CD4-positive, alpha-beta memory T cell (primary cell): ENCODE measurements at regions not wholly inside any gene's neighbourhood (a gene's known extent, or its start where the extent isn't known, plus 50 kb on each side); places are given as distances from the start of the nearest gene placed in this dataset.

Source experiments
- CTCF ChIA-PET: fragments of 350-600 bp; sonication (Branson Sonifier 250); formaldehyde crosslinking; loops from one replicate; lab custom pipeline; 2021; ENCODE audit warnings: inconsistent platforms; ENCODE audit not compliant: partially characterized antibody; lab: Charles Lee
- POLR2A ChIA-PET: fragments of 350-600 bp; sonication (Branson Sonifier 250); formaldehyde crosslinking; loops from one replicate; lab custom pipeline; 2021; ENCODE audit not compliant: partially characterized antibody; lab: Charles Lee
- DNase-seq, 5 donors: peaks; one replicate each; pipeline versions ENCODE4 v3.0.0 to v3.0.0-alpha.2; 2020 to 2022; ENCODE audit warnings: mixed read lengths in 1 of 5
- H3K27ac ChIP-seq: one replicate; pipeline ENCODE4 v1.7.0; 2013; ENCODE audit warnings: low read depth, low read length
- H3K27me3 ChIP-seq: 2 replicates; pipeline ENCODE4 v1.7.0; 2013; ENCODE audit warnings: mild to moderate bottlenecking, low read length, moderate library complexity; ENCODE audit not compliant: insufficient read depth
- H3K36me3 ChIP-seq: 2 replicates; pipeline ENCODE4 v1.7.0; 2013; ENCODE audit warnings: mild to moderate bottlenecking, low read length, moderate library complexity; ENCODE audit not compliant: insufficient read depth
- H3K4me1 ChIP-seq: 2 replicates; pipeline ENCODE4 v1.7.0; 2013; ENCODE audit warnings: mild to moderate bottlenecking, low read length, moderate library complexity; ENCODE audit not compliant: insufficient read depth
- H3K4me3 ChIP-seq, 2 donors: one replicate each; pipeline ENCODE4 v1.7.0; 2013; ENCODE audit warnings: low read length in 2 of 2, mild to moderate bottlenecking in 1 of 2
- H3K9me3 ChIP-seq, 2 donors: one replicate each; pipeline ENCODE4 v1.7.0; 2013; ENCODE audit warnings: low read length in 2 of 2, control low read depth in 1 of 2; ENCODE audit not compliant: control insufficient read depth in 1 of 2
- H3K27ac Mint-ChIP-seq, 7 donors: one replicate each; pipeline ENCODE4 v1.8.0; 2020 to 2021; ENCODE audit warnings: mixed read lengths in 7 of 7, mild to moderate bottlenecking in 6 of 7, inconsistent platforms in 3 of 7, moderate library complexity in 3 of 7
- H3K27me3 Mint-ChIP-seq, 2 donors: one replicate each; pipeline ENCODE4 v1.8.0; 2020 to 2021; ENCODE audit warnings: mixed read lengths in 2 of 2
- H3K36me3 Mint-ChIP-seq, 2 donors: one replicate each; pipeline ENCODE4 v1.8.0; 2020 to 2021; ENCODE audit warnings: mixed read lengths in 2 of 2, inconsistent platforms in 1 of 2, mild to moderate bottlenecking in 1 of 2
- H3K4me1 Mint-ChIP-seq, 4 donors: one replicate each; pipeline ENCODE4 v1.8.0; 2020 to 2021; ENCODE audit warnings: mixed read lengths in 4 of 4, mild to moderate bottlenecking in 1 of 4
- H3K4me3 Mint-ChIP-seq, 8 donors: one replicate each; pipeline ENCODE4 v1.8.0; 2020 to 2021; ENCODE audit warnings: mixed read lengths in 8 of 8, mild to moderate bottlenecking in 7 of 8, moderate library complexity in 6 of 8, inconsistent platforms in 3 of 8
- H3K9me3 Mint-ChIP-seq, 8 donors: one replicate each; pipeline ENCODE4 v1.8.0; 2020 to 2021; ENCODE audit warnings: mixed read lengths in 8 of 8, mild to moderate bottlenecking in 5 of 8, inconsistent platforms in 3 of 8, moderate library complexity in 1 of 8
- intact Hi-C: fragments of 100-400 bp; cut with micrococcal nuclease; formaldehyde crosslinking; loops from one replicate; pipeline ENCODE4 v1.15.1; 2023

DNA sequence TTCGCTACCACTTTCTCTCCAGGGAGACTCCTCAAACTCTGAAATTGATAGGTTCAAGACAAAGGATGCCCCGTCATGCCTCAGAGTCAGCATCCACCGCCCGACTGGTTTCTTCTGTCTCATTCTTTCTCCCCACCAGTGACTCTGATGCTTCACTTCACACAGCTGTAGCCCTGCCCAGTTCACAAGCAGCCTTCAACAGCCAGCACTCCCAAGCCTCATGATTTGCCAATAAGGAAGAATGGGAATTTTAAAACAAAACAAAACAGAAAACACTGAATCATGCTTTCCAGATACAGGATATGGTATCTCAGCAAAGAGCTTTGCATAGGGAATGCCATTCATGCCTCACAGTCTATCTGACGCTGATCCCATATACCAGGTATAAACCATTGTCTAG, 371.2 kb upstream of the RORB start:
- Mint-ChIP-seq H3K9me3 (peaks cover 0 to 15% (median 3%) of the 10 kb centered on the region in 8 donors), H3K27ac (no peak overlapping the region), H3K36me3 (no peaks in the 10 kb centered on the region), H3K4me1 (peaks cover 0 to 1% (median 0%) of the 10 kb centered on the region in 4 donors), H3K27me3 (peaks cover 0 to 1% of the 10 kb centered on the region in 2 donors), H3K4me3 (no peak overlapping the region)
- intact Hi-C loops, result no loop called here
- Histone ChIP-seq H3K27ac (no peak overlapping the region), H3K27me3 (no peaks in the 10 kb centered on the region), H3K9me3 (no peaks in the 10 kb centered on the region), H3K4me3 (no peak overlapping the region), H3K4me1 (no peaks in the 10 kb centered on the region), H3K36me3 (no peaks in the 10 kb centered on the region)
- POLR2A ChIA-PET, result no interaction called here
- no peak for DNase-seq
- CTCF ChIA-PET, result no interaction called here

DNA sequence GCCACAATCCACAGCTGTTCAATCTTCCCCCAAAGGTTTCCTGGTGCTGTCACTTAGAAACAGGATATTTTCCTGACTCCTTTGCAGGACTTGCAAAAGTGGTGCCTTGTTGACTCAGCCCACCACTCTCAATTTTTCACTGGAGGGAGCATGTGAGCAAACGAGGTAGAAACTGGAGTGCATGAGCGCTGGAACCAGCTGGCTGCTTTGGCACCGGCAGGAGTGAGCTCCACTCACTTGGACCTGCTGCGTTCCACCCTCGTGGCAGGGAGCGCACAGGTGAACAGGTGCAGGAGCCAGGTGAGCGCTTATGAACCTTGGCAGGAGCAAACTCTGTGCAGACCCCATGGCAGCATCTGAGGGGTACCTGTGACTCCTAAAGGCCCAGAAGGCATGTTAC, 364.1 kb upstream of the RORB start:
- Mint-ChIP-seq H3K27ac (no peak overlapping the region), H3K36me3 (no peaks in the 10 kb centered on the region), H3K27me3 (no peaks in the 10 kb centered on the region), H3K9me3 (peaks cover 0 to 13% (median 0%) of the 10 kb centered on the region in 8 donors), H3K4me3 (no peak overlapping the region), H3K4me1 (no peaks in the 10 kb centered on the region)
- no peaks in the 10 kb centered on the region for H3K4me1 ChIP-seq
- intact Hi-C loops, result no loop called here
- H3K27me3 ChIP-seq, result no peaks in the 10 kb centered on the region
- H3K27ac ChIP-seq, result no peak overlapping the region
- CTCF ChIA-PET, result no interaction called here
- H3K4me3 ChIP-seq, result no peak overlapping the region
- no peaks in the 10 kb centered on the region for H3K36me3 ChIP-seq
- POLR2A ChIA-PET, result no interaction called here
- DNase-seq, result no peak
- H3K9me3 ChIP-seq, result no peaks in the 10 kb centered on the region

DNA sequence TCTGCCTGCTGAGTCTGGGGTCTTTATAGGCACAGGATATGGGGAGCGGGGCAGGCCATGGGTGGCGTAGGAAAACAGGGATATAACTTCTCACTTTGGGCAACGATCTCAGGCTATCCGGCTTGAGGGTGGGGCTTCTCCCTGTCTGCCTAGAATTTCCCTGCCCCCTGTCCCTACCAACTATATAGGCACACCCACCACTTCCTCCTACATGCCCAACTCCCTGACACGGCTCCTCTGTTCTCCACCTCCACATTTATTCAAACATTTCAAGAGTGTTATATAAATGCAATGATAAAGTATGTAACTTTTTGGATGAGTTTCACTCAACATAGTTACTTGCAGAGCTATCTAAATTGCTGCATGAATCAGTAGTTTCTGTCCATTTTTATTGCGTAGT, 363.2 kb upstream of the RORB start:
- Histone ChIP-seq H3K27ac (no peak overlapping the region), H3K9me3 (no peaks in the 10 kb centered on the region), H3K27me3 (no peaks in the 10 kb centered on the region), H3K4me3 (no peak overlapping the region), H3K36me3 (no peaks in the 10 kb centered on the region), H3K4me1 (no peaks in the 10 kb centered on the region)
- CTCF ChIA-PET, result no interaction called here
- intact Hi-C loops, result no loop called here
- POLR2A ChIA-PET, result no interaction called here
- H3K4me3 Mint-ChIP-seq, result no peak overlapping the region
- peaks cover 0 to 4% (median under 1%) of the 10 kb centered on the region in 8 donors for H3K9me3 Mint-ChIP-seq
- H3K4me1 Mint-ChIP-seq, result peaks cover 0 to 2% (median 0%) of the 10 kb centered on the region in 4 donors
- no peaks in the 10 kb centered on the region for H3K27me3 Mint-ChIP-seq
- H3K27ac Mint-ChIP-seq, result no peak overlapping the region
- H3K36me3 Mint-ChIP-seq, result no peaks in the 10 kb centered on the region
- DNase-seq, result no peak

DNA sequence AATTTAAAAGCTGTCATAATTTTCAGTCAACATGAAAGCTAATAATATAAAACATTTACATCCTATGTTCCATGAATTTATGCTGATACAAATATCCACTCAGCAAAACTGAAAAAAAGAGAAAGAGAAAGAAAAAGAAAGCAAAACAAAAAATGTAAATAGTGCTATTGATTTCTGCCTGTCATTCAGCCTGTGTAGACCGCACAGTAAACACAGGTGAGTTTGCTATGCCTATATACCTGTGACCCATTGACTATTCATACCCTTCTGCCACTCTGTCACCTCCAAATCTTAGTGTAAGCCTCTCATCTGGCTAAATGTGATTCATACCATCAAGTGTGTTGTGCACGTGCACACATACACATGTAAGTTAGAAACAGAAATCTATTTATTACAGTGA, 359.0 kb upstream of the RORB start:
- CTCF ChIA-PET, result no interaction called here
- H3K4me1 Mint-ChIP-seq, result peaks cover 0 to 2% (median 0%) of the 10 kb centered on the region in 4 donors
- Histone ChIP-seq H3K27ac (no peak overlapping the region), H3K9me3 (no peaks in the 10 kb centered on the region), H3K36me3 (no peaks in the 10 kb centered on the region), H3K4me1 (no peaks in the 10 kb centered on the region), H3K4me3 (no peak overlapping the region), H3K27me3 (no peaks in the 10 kb centered on the region)
- DNase-seq, result no peak
- peaks cover 0 to 9% (median 2%) of the 10 kb centered on the region in 8 donors for H3K9me3 Mint-ChIP-seq
- H3K27me3 Mint-ChIP-seq, result no peaks in the 10 kb centered on the region
- intact Hi-C loops, result no loop called here
- no peak overlapping the region for H3K27ac Mint-ChIP-seq
- no peak overlapping the region for H3K4me3 Mint-ChIP-seq
- no peaks in the 10 kb centered on the region for H3K36me3 Mint-ChIP-seq
- POLR2A ChIA-PET, result no interaction called here

DNA sequence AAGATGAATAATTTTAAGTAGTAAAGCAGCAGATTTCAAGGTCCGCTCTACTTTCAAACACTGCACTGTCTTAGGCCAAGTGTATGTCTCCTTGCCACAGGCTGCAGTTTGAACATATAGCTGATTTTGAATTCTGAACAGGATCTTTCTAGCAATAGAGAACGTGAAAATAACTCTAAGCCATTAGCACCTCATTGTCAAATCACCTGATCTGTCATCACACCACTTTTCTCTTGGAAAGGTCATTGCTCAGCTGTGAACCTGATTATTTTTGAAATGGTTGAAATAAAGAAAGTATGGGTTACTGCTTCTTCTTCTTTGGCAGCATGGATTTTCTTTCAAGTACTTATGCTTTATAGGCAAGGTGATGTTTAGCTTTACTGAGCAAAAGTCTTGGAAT, 357.0 kb upstream of the RORB start:
- intact Hi-C loops, result no loop called here
- H3K27ac ChIP-seq, result no peak overlapping the region
- ChIA-PET POLR2A (no interaction called here), CTCF (no interaction called here)
- no peaks in the 10 kb centered on the region for H3K27me3 Mint-ChIP-seq
- H3K9me3 ChIP-seq, result no peaks in the 10 kb centered on the region
- no peak overlapping the region for H3K4me3 Mint-ChIP-seq
- H3K4me1 ChIP-seq, result no peaks in the 10 kb centered on the region
- no peaks in the 10 kb centered on the region for H3K36me3 Mint-ChIP-seq
- H3K4me3 ChIP-seq, result no peak overlapping the region
- H3K4me1 Mint-ChIP-seq, result peaks cover 0 to 2% (median 0%) of the 10 kb centered on the region in 4 donors
- no peak overlapping the region for H3K27ac Mint-ChIP-seq
- H3K27me3 ChIP-seq, result no peaks in the 10 kb centered on the region
- H3K9me3 Mint-ChIP-seq, result peaks cover 0 to 9% (median 2%) of the 10 kb centered on the region in 8 donors
- DNase-seq, result no peak
- no peaks in the 10 kb centered on the region for H3K36me3 ChIP-seq

DNA sequence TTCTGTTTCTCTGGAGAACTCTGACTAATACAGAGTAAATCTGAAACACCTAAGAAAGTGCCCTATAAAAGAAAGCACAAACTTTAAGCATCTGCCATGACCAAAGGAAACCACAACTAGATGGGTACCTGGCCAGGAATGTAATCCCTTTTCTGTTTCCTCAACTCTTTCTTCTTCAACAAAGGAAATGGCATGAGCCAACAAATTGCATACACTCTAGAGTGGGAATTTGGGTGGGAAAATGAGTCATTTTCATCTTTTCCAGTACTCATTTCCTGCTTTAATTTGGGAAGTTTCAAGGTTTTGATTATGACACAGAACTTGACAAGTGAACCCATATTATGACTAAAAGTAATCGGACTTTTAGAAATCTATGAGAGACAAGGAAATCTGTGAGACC, 349.2 kb upstream of the RORB start:
- intact Hi-C loops, result no loop called here
- no peak for DNase-seq

DNA sequence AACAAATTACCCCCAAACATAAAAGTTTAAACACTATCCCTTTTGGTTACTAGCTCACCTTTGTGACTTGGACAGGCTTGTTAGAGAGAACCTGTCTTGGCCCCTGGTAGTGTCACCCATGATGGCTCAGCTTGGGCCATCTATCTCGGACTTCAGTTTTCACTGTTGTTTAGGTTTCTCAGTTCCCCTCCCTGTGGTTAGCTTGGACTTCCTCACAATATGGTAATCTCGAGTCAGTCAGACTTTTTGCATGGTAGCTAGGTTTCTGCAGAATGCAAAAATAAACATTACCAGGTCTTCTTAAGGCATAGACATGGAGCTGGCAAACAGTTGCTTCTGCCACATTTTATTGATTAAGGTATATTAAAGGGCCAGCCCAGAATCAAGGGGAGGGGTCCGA, 324.3 kb upstream of the RORB start:
- H3K36me3 Mint-ChIP-seq, result no peaks in the 10 kb centered on the region
- Histone ChIP-seq H3K27ac (no peak overlapping the region), H3K9me3 (no peaks in the 10 kb centered on the region), H3K27me3 (no peaks in the 10 kb centered on the region), H3K4me1 (no peaks in the 10 kb centered on the region), H3K4me3 (no peak overlapping the region), H3K36me3 (no peaks in the 10 kb centered on the region)
- ChIA-PET CTCF (no interaction called here), POLR2A (no interaction called here)
- H3K9me3 Mint-ChIP-seq, result peaks cover 0 to 6% (median under 1%) of the 10 kb centered on the region in 8 donors
- H3K4me1 Mint-ChIP-seq, result peaks cover 0 to 3% (median under 1%) of the 10 kb centered on the region in 4 donors
- no peak overlapping the region for H3K27ac Mint-ChIP-seq
- no peaks in the 10 kb centered on the region for H3K27me3 Mint-ChIP-seq
- intact Hi-C loops, result no loop called here
- DNase-seq, result no peak
- no peak overlapping the region for H3K4me3 Mint-ChIP-seq

More for the DNA sequence above, 349.2 kb upstream of the RORB start:
- Mint-ChIP-seq H3K4me1 (no peaks in the 10 kb centered on the region), H3K27me3 (no peaks in the 10 kb centered on the region), H3K4me3 (no peak overlapping the region), H3K36me3 (no peaks in the 10 kb centered on the region), H3K27ac (no peak overlapping the region), H3K9me3 (peaks cover 0 to 9% (median 0%) of the 10 kb centered on the region in 8 donors)
- Histone ChIP-seq H3K27ac (no peak overlapping the region), H3K9me3 (no peaks in the 10 kb centered on the region), H3K4me3 (no peak overlapping the region), H3K27me3 (no peaks in the 10 kb centered on the region), H3K4me1 (no peaks in the 10 kb centered on the region), H3K36me3 (no peaks in the 10 kb centered on the region)
- ChIA-PET CTCF (no interaction called here), POLR2A (no interaction called here)

DNA sequence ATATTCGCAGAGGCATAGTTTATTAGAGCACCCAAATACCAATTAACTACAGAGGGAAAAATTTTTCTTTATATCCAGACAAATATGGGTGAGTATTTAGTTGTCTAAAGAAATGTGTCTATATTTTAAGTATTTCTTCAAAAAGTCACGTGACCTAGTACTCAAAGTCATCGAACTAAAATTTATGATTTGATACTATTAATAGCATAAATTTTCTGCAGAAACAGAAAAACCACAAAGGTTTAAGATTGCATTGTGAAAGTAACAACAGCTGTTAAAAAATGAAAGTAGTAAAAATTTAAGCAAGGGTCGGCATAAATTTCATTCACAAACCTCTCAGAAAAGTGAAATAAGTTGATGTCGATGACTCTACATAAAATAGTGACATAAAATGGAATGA, 323.9 kb upstream of the RORB start:
- Histone ChIP-seq H3K9me3 (no peaks in the 10 kb centered on the region), H3K27me3 (no peaks in the 10 kb centered on the region), H3K4me3 (no peak overlapping the region), H3K27ac (no peak overlapping the region), H3K36me3 (no peaks in the 10 kb centered on the region), H3K4me1 (no peaks in the 10 kb centered on the region)
- Mint-ChIP-seq H3K36me3 (no peaks in the 10 kb centered on the region), H3K9me3 (peaks cover 0 to 6% (median under 1%) of the 10 kb centered on the region in 8 donors), H3K27ac (no peak overlapping the region), H3K4me1 (peaks cover 0 to 3% (median under 1%) of the 10 kb centered on the region in 4 donors), H3K4me3 (no peak overlapping the region), H3K27me3 (no peaks in the 10 kb centered on the region)
- intact Hi-C loops, result no loop called here
- POLR2A ChIA-PET, result no interaction called here
- CTCF ChIA-PET, result no interaction called here
- DNase-seq, result no peak
